ENCODE measurements at regions not wholly inside any gene's neighbourhood (a gene's known extent, or its start where the extent isn't known, plus 50 kb on each side); places are given as distances from the start of the nearest gene placed in this dataset.

- TF ChIP-seq GLIS3 (CRISPR knock-in tag; IDR thresholded peaks at IDR 0.05) (no peak), RARB (CRISPR knock-in tag; IDR thresholded peaks at IDR 0.05) (no peak), ARNTL (CRISPR knock-in tag; IDR thresholded peaks at IDR 0.05; ENCODE audit: borderline replicate concordance, low read depth) (no peak), CSRNP3 (CRISPR knock-in tag; IDR thresholded peaks at IDR 0.05) (no peak), ZNF565 (CRISPR knock-in tag; conservative IDR thresholded peaks at IDR 0.05; ENCODE audit: low read depth) (no peak), ESRRG (CRISPR knock-in tag; IDR thresholded peaks at IDR 0.05) (no peak), CSDC2 (CRISPR knock-in tag; IDR thresholded peaks at IDR 0.05) (no peak)
- TF ChIP-seq, protein P1, sequence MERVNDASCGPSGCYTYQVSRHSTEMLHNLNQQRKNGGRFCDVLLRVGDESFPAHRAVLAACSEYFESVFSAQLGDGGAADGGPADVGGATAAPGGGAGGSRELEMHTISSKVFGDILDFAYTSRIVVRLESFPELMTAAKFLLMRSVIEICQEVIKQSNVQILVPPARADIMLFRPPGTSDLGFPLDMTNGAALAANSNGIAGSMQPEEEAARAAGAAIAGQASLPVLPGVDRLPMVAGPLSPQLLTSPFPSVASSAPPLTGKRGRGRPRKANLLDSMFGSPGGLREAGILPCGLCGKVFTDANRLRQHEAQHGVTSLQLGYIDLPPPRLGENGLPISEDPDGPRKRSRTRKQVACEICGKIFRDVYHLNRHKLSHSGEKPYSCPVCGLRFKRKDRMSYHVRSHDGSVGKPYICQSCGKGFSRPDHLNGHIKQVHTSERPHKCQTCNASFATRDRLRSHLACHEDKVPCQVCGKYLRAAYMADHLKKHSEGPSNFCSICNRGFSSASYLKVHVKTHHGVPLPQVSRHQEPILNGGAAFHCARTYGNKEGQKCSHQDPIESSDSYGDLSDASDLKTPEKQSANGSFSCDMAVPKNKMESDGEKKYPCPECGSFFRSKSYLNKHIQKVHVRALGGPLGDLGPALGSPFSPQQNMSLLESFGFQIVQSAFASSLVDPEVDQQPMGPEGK (CRISPR knock-in tag; IDR thresholded peaks at IDR 0.05; ENCODE audit: borderline replicate concordance) = no peak
- TF ChIP-seq, protein P2, sequence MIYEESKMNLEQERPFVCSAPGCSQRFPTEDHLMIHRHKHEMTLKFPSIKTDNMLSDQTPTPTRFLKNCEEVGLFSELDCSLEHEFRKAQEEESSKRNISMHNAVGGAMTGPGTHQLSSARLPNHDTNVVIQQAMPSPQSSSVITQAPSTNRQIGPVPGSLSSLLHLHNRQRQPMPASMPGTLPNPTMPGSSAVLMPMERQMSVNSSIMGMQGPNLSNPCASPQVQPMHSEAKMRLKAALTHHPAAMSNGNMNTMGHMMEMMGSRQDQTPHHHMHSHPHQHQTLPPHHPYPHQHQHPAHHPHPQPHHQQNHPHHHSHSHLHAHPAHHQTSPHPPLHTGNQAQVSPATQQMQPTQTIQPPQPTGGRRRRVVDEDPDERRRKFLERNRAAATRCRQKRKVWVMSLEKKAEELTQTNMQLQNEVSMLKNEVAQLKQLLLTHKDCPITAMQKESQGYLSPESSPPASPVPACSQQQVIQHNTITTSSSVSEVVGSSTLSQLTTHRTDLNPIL (CRISPR knock-in tag; IDR thresholded peaks at IDR 0.05; ENCODE audit: low read depth) = no peak
These were observed 279.5 kb downstream of the NDUFA10 start for GRCh38 chr2:239745386-239746227.

GRCh38 chr2:239744706-239745340 lies 280.3 kb downstream of the NDUFA10 start:
- no peak for TF ChIP-seq TCF4 (CRISPR knock-in tag; IDR thresholded peaks at IDR 0.05; ENCODE audit: borderline replicate concordance)
- TF ChIP-seq CSRNP3 (CRISPR knock-in tag; IDR thresholded peaks at IDR 0.05) = no peak
- no peak for TF ChIP-seq ARNTL (CRISPR knock-in tag; IDR thresholded peaks at IDR 0.05; ENCODE audit: borderline replicate concordance, low read depth)
- no peak for TF ChIP-seq SNAI2 (CRISPR knock-in tag; IDR thresholded peaks at IDR 0.05)
- no peak for TF ChIP-seq ZC3H10 (CRISPR knock-in tag; IDR thresholded peaks at IDR 0.05)
- no peak for TF ChIP-seq ZFP3 (CRISPR knock-in tag; IDR thresholded peaks at IDR 0.05)
- no peak for TF ChIP-seq POU6F1 (CRISPR knock-in tag; IDR thresholded peaks at IDR 0.05; ENCODE audit: borderline replicate concordance, low read depth)
- TF ChIP-seq, protein P1 (CRISPR knock-in tag; IDR thresholded peaks at IDR 0.05; ENCODE audit: borderline replicate concordance) = no peak
- TF ChIP-seq BACH2 (CRISPR knock-in tag; IDR thresholded peaks at IDR 0.05; ENCODE audit: borderline replicate concordance) = no peak

More at GRCh38 chr2:239745386-239746227, 279.5 kb downstream of the NDUFA10 start:
- no peak for ATAC-seq

DNA sequence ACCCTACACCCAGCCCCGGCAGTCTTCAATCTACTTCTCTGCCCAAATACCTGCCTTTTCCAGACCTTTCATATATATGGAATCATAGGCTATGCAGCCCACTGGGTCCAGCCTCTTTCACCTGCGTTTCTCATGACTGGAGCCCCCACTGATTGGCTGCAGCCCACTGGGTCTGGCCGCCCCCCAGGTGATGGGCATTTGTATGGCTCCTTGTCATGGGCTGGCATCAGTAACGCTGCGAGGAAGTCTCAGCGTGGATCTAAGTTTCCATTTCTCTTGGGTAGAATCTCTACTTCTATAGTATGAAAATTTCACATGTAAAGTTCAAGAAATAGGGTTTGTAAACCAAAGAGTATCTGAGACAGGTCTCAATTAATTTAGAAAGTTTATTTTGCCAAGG lies 281.9 kb downstream of the NDUFA10 start:
- no peak for ATAC-seq
- TF ChIP-seq, protein P2 (CRISPR knock-in tag; IDR thresholded peaks at IDR 0.05; ENCODE audit: low read depth) = no peak
- TF ChIP-seq, protein P1 (CRISPR knock-in tag; IDR thresholded peaks at IDR 0.05; ENCODE audit: borderline replicate concordance) = no peak
- TF ChIP-seq TCF4 (CRISPR knock-in tag; IDR thresholded peaks at IDR 0.05; ENCODE audit: borderline replicate concordance) = no peak
- no peak for TF ChIP-seq POU6F1 (CRISPR knock-in tag; IDR thresholded peaks at IDR 0.05; ENCODE audit: borderline replicate concordance, low read depth)
- no peak for TF ChIP-seq TOX (CRISPR knock-in tag; IDR thresholded peaks at IDR 0.05; ENCODE audit: borderline replicate concordance)
- TF ChIP-seq ZC3H10 (CRISPR knock-in tag; IDR thresholded peaks at IDR 0.05) = no peak
- TF ChIP-seq ZNF565 (CRISPR knock-in tag; conservative IDR thresholded peaks at IDR 0.05; ENCODE audit: low read depth) = no peak
- no peak for TF ChIP-seq BACH2 (CRISPR knock-in tag; IDR thresholded peaks at IDR 0.05; ENCODE audit: borderline replicate concordance)
- no peak for TF ChIP-seq ARNTL (CRISPR knock-in tag; IDR thresholded peaks at IDR 0.05; ENCODE audit: borderline replicate concordance, low read depth)

More at GRCh38 chr2:239744706-239745340, 280.3 kb downstream of the NDUFA10 start:
- ATAC-seq = no peak
